Calu3 (cell line): ENCODE measurements at regions not wholly inside any gene's neighbourhood (a gene's known extent, or its start where the extent isn't known, plus 50 kb on each side); places are given as distances from the start of the nearest gene placed in this dataset.
"Not testable (repeated sequence)": the region's sequence is repeated elsewhere in the genome, so short reads cannot be mapped to it uniquely, and the experiment has no call there.

ENCODE experiments used
- BruUV-seq: library from RNA; stranded (reverse); fragments of 400-500 nt; replicated peaks from 2 replicates; lab custom pipeline; 2021; lab: Mats Ljungman, UMichigan
- CTCF ChIA-PET: fragments of 300-600 bp; sonication (Branson Sonifier 250); formaldehyde crosslinking; loops from one replicate; lab custom pipeline; 2022; ENCODE audit warnings: antibody characterized with exemption; lab: Charles Lee
- DNase-seq: peaks from one replicate; pipeline ENCODE4 v3.0.0; 2022
- H3K27ac Mint-ChIP-seq: one replicate; pipeline ENCODE4 v1.8.0; 2022; ENCODE audit warnings: mixed read lengths; ENCODE audit not compliant: unreplicated experiment
- H3K27me3 Mint-ChIP-seq: one replicate; pipeline ENCODE4 v1.8.0; 2022; ENCODE audit warnings: mixed read lengths; ENCODE audit not compliant: unreplicated experiment
- H3K36me3 Mint-ChIP-seq: one replicate; pipeline ENCODE4 v1.8.0; 2022; ENCODE audit warnings: mild to moderate bottlenecking, moderate library complexity, mixed read lengths; ENCODE audit not compliant: insufficient read depth, unreplicated experiment
- H3K4me1 Mint-ChIP-seq: one replicate; pipeline ENCODE4 v1.8.0; 2022; ENCODE audit warnings: mild to moderate bottlenecking, low read depth, mixed read lengths; ENCODE audit not compliant: unreplicated experiment
- H3K4me3 Mint-ChIP-seq: one replicate; pipeline ENCODE4 v1.8.0; 2022; ENCODE audit warnings: mild to moderate bottlenecking, low read depth, moderate library complexity, mixed read lengths; ENCODE audit not compliant: unreplicated experiment
- H3K9me3 Mint-ChIP-seq: one replicate; pipeline ENCODE4 v1.8.0; 2022; ENCODE audit warnings: low read depth, mixed read lengths; ENCODE audit not compliant: unreplicated experiment
- CTCF ChIP-seq: fragments of 200-600 bp; IDR thresholded peaks from one replicate; pipeline ENCODE4 v1.8.0; 2022; ENCODE audit warnings: antibody characterized with exemption; ENCODE audit not compliant: unreplicated experiment
- intact Hi-C: fragments of 100-400 bp; cut with micrococcal nuclease; formaldehyde crosslinking; loops from one replicate; pipeline ENCODE4 v1.10.0; 2022; ENCODE audit not compliant: unreplicated experiment

DNA sequence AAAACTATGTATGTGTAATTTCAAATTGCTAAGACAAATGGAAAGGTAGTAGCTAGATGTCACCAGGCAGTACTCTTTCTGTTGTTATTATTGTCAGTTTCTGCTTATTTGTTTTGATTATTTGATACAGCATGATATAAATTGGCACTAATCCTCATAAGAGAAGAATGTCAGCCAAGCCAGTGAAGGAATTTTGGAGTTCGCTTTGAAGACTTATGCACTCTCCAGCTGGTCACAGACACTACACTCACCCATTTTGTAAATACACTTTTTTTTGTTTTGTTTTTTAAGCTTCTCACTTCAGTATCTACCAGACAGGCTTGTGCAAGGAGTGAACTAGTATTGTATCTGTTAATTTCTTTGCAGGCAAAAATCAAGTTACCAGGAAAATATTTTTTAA, 180.2 kb upstream of the TTC14 start:
- Mint-ChIP-seq H3K4me1 (peaks cover 42% of the 10 kb centered on the region), H3K36me3 (no peaks in the 10 kb centered on the region), H3K27ac (no peak overlapping the region), H3K4me3 (no peak overlapping the region), H3K9me3 (peaks cover 15% of the 10 kb centered on the region), H3K27me3 (no peaks in the 10 kb centered on the region)
- BruUV-seq, result no TSS peak
- no peak for DNase-seq
- TF ChIP-seq CTCF, result no peak
- intact Hi-C loops, result no loop called here
- CTCF ChIA-PET, result no interaction called here

- CTCF ChIA-PET, result not testable (repeated sequence)
These were observed 177.7 kb upstream of the TTC14 start for GRCh38 chr3:180424305-180424704.

DNA sequence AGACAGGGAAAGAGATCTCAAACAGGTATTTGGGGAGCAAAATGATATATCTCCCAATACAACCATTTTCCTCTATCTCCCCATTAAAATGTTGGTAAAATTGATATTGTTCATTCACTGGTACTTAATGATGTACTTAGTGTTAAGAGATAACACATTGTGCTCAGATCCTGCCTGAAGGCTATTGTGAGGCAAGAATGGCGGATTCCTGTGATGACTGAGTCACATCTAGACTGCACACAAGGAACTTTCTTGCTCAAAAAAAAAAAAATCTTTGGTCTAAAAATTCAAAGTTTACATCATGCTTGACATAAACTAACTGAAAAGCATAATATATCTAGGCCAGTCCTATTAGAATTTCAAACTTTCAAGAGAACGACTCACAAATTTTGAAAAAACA, 171.1 kb upstream of the TTC14 start:
- no peaks in the 10 kb centered on the region for H3K36me3 Mint-ChIP-seq
- no peak for TF ChIP-seq CTCF
- intact Hi-C loops, result no loop called here
- no peaks in the 10 kb centered on the region for H3K27me3 Mint-ChIP-seq
- H3K4me3 Mint-ChIP-seq, result no peak overlapping the region
- DNase-seq, result no peak
- H3K9me3 Mint-ChIP-seq, result peaks cover 23% of the 10 kb centered on the region
- peaks cover 10% of the 10 kb centered on the region for H3K4me1 Mint-ChIP-seq
- no TSS peak for BruUV-seq
- H3K27ac Mint-ChIP-seq, result no peak overlapping the region
- CTCF ChIA-PET, result no interaction called here

More at GRCh38 chr3:180424305-180424704, 177.7 kb upstream of the TTC14 start:
- DNase-seq, BruUV-seq, H3K4me3 Mint-ChIP-seq, H3K27ac Mint-ChIP-seq, H3K27me3 Mint-ChIP-seq, intact Hi-C loops, H3K36me3 Mint-ChIP-seq, H3K9me3 Mint-ChIP-seq: not testable (repeated sequence)
- peaks cover 22% of the 10 kb centered on the region for H3K4me1 Mint-ChIP-seq

- Mint-ChIP-seq H3K9me3 (peaks cover 18% of the 10 kb centered on the region), H3K36me3 (no peaks in the 10 kb centered on the region), H3K4me3 (no peak overlapping the region), H3K27me3 (no peaks in the 10 kb centered on the region), H3K4me1 (peaks cover 10% of the 10 kb centered on the region), H3K27ac (no peak overlapping the region)
- intact Hi-C loops, result no loop called here
- BruUV-seq, result no TSS peak
- no peak for DNase-seq
- CTCF ChIA-PET, result no interaction called here
- TF ChIP-seq CTCF, result no peak
These were observed 168.8 kb upstream of the TTC14 start for GRCh38 chr3:180433152-180433551.

DNA sequence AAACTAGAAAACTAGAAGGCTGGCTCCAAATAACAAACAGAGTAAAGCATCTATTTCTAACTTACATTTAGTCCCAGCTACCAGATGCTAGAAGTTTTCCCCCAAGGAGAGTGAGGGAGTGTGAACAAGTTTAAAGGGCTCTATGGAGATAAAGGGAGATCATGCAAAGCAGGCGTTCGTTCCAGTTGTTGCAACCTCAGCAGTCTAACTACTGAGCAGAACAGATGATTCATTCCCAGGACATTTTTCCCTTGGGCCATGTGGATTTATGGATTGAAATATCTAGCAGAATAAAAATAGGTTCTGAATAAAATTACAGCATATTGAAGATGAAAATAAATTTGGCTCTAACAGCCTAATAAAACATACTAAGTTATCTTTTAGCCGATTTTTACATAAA, 154.8 kb upstream of the TTC14 start:
- Mint-ChIP-seq H3K36me3 (no peaks in the 10 kb centered on the region), H3K27me3 (no peaks in the 10 kb centered on the region), H3K9me3 (peaks cover 16% of the 10 kb centered on the region), H3K4me1 (no peaks in the 10 kb centered on the region), H3K4me3 (no peak overlapping the region), H3K27ac (no peak overlapping the region)
- intact Hi-C loops, result no loop called here
- no TSS peak for BruUV-seq
- no peak for DNase-seq
- no peak for TF ChIP-seq CTCF
- CTCF ChIA-PET, result interaction anchor here (0.5 kb wide), 1 partner anchor 11 kb away, joined by 5 read pairs; no protein-coding TSS in a partner anchor

DNA sequence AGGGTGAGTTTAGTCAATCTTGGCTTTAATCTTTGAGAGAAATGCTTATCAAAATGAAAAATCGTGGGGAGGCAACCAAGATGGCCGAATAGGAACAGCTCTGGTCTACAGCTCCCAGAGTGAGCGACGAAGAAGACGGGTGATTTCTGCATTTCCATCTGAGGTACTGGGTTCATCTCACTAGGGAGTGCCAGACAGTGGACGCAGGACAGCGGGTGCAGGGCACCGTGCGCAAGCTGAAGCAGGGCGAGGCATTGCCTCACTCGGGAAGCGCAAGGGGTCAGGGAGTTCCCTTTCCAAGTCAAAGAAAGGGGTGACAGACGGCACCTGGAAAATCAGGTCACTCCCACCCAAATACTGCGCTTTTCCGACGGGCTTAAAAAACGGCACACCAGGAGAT, 153.6 kb upstream of the TTC14 start:
- H3K27me3 Mint-ChIP-seq, H3K27ac Mint-ChIP-seq, H3K4me3 Mint-ChIP-seq, BruUV-seq, DNase-seq, H3K4me1 Mint-ChIP-seq, H3K36me3 Mint-ChIP-seq, intact Hi-C loops: not testable (repeated sequence)
- H3K9me3 Mint-ChIP-seq, result peaks cover 16% of the 10 kb centered on the region
- CTCF ChIA-PET, result interaction anchor here (0.6 kb wide), 1 partner anchor 9 kb away, joined by 5 read pairs; no protein-coding TSS in a partner anchor
